Mucosa of descending colon (tissue), 3 donors: ENCODE measurements at regions not wholly inside any gene's neighbourhood (a gene's known extent, or its start where the extent isn't known, plus 50 kb on each side); places are given as distances from the start of the nearest gene placed in this dataset.

Source experiments
- ATAC-seq: fragments of 200-7000 bp; cut with Tn5 transposase; one replicate; pipeline ENCODE4 v1.9.1; 2020; ENCODE audit warnings: mild to moderate bottlenecking, moderate library complexity
- DNase-seq, 3 donors: peaks; one replicate each; pipeline ENCODE4 v3.0.0-alpha.2; 2020
- H3K36me3 ChIP-seq: fragments of 200-600 bp; one replicate; pipeline ENCODE4 v1.8.0; 2021; ENCODE audit warnings: low read depth, mild to moderate bottlenecking
- H3K4me1 ChIP-seq: fragments of 200-600 bp; one replicate; pipeline ENCODE4 v1.8.0; 2021; ENCODE audit warnings: low read depth, mild to moderate bottlenecking
- H3K4me3 ChIP-seq: fragments of 200-600 bp; one replicate; pipeline ENCODE4 v1.8.0; 2021; ENCODE audit warnings: mild to moderate bottlenecking
- H3K9me3 ChIP-seq: fragments of 200-600 bp; one replicate; pipeline ENCODE4 v1.8.0; 2021; ENCODE audit warnings: mild to moderate bottlenecking
- intact Hi-C, 2 donors: fragments of 100-400 bp; cut with DNase I in 1 of 2; cut with micrococcal nuclease in 1 of 2; formaldehyde crosslinking; loops; one replicate each; pipeline versions ENCODE4 v1.11.0 to v1.11.1; 2022; cut with DNase I, micrococcal nuclease
- TF ChIP-seq, protein P1 (sequence below): fragments of 200-600 bp; IDR thresholded peaks from one replicate; pipeline ENCODE4 v1.8.0; 2022; ENCODE audit warnings: antibody characterized with exemption, mild to moderate bottlenecking
- donor health status: DM: no; HTN: no; CAD: no; lungs with moderate emphysema.
- donor health status: DM: no; HTN: no; CAD: no.
- donor health status: DM: no; HTN: yes; CAD: no.

DNA sequence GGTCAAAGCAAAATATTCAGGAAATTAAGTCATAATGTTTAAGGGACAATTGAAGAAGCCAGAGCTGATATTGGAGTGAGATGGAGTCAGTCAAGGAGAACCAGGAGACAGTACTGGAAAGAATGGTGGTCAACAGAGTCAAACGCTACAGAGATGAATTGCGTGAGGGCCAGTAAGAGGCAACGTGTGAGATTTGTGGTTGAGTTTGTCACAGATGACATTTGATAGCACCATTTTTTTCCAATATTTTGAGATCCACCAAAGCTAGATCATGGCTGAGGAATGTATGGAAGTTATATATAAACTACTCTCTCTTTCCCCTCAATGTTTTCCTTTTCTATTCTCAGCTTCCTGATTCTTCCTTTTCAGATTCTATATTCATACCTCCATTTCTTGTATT, 375.1 kb upstream of the ROBO2 start:
- TF ChIP-seq, protein P1, sequence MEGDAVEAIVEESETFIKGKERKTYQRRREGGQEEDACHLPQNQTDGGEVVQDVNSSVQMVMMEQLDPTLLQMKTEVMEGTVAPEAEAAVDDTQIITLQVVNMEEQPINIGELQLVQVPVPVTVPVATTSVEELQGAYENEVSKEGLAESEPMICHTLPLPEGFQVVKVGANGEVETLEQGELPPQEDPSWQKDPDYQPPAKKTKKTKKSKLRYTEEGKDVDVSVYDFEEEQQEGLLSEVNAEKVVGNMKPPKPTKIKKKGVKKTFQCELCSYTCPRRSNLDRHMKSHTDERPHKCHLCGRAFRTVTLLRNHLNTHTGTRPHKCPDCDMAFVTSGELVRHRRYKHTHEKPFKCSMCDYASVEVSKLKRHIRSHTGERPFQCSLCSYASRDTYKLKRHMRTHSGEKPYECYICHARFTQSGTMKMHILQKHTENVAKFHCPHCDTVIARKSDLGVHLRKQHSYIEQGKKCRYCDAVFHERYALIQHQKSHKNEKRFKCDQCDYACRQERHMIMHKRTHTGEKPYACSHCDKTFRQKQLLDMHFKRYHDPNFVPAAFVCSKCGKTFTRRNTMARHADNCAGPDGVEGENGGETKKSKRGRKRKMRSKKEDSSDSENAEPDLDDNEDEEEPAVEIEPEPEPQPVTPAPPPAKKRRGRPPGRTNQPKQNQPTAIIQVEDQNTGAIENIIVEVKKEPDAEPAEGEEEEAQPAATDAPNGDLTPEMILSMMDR, result no peak
- intact Hi-C loops, result no loop called here
- Histone ChIP-seq H3K4me3 (no peak overlapping the region), H3K4me1 (no peaks in the 10 kb centered on the region), H3K36me3 (no peaks in the 10 kb centered on the region), H3K9me3 (no peaks in the 10 kb centered on the region)
- no peak for ATAC-seq
- no peak for DNase-seq

DNA sequence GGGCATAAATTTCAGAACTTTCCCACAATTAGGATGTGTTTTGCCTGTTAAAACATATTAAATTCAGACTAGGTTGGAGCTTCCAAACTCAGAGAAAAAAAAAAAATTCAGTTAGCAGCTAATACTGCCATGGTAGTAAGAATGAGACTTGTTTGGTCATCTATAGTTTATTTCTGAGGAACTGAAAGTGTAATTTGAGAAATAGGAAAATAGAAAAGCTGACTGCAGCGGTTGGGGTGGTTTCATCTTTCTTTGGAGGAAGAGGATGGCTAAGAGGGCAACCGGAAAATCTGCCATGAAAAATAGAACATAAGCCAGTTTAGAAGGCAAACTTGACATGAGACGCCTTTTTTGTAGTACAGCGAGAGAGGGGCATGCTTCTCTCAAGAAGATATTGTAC, 371.2 kb upstream of the ROBO2 start:
- H3K36me3 ChIP-seq, result no peaks in the 10 kb centered on the region
- ATAC-seq (no peak), DNase-seq (no peak)
- TF ChIP-seq, protein P1, result no peak
- intact Hi-C loops, result no loop called here
- no peak overlapping the region for H3K4me3 ChIP-seq
- H3K4me1 ChIP-seq, result no peaks in the 10 kb centered on the region
- no peaks in the 10 kb centered on the region for H3K9me3 ChIP-seq

DNA sequence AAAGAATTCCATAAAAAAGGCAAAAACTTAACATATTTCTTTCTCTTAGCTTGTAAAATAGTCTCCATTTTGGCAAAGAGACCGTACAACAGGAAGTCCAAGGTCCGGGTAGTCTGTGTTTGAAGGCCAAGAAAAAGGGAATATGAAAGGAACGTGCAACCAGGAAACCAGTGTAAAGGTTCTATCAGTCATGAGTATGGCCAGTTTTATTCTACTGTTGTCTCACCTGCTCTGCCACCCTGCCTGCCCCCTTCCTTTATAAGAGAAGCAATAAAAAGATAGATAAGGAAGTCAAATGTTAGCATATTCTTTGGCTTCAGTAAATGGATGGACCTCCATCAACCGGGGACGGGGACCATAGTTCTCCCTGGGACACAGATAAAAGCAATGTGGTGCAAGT, 370.6 kb upstream of the ROBO2 start:
- intact Hi-C loops, result no loop called here
- ATAC-seq (peak; percentile 98), DNase-seq (peak in 1 of 3 donors; percentile 42)
- Histone ChIP-seq H3K4me1 (no peaks in the 10 kb centered on the region), H3K4me3 (no peak overlapping the region), H3K9me3 (no peaks in the 10 kb centered on the region), H3K36me3 (no peaks in the 10 kb centered on the region)
- TF ChIP-seq, protein P1, result no peak

DNA sequence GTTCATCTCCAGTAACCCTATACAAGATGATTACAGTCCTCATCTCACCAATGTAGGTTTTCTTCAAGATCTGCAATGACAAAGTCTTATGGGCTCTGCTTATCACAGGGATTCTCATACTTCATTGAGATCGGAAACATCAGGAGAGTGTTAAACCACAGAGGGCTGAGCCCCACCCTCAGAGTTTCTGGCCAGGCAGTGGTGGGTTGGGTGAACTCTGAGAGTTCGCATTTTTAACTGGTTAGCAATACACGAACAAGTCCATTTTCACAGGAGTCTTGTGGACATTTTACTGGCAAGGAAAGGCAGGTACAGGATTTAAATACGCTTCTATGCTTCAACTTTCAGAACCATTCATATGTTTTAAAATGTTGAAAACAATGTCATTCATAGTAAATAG, 366.7 kb upstream of the ROBO2 start:
- H3K36me3 ChIP-seq, result no peaks in the 10 kb centered on the region
- TF ChIP-seq, protein P1, result no peak
- ATAC-seq (no peak), DNase-seq (no peak)
- intact Hi-C loops, result no loop called here
- H3K4me1 ChIP-seq, result no peaks in the 10 kb centered on the region
- no peak overlapping the region for H3K4me3 ChIP-seq
- no peaks in the 10 kb centered on the region for H3K9me3 ChIP-seq

DNA sequence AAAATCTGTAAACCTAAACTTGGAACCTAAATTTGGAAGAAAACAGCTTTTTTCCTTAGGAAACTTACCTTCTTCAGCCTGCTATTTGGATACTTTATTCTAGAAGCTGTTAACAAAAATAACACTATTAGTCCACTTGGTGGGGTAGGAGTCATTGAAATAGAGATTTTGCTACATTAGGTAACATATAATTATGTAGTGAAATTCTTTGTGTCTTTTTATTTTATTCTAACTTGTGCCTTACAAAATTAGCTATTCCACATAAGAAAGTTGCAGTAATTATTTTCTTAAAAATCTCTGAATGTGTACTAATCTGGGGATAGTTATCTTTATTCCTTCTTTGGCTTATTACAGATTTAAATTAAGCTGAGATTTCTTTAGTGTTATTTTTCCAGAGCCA, 360.4 kb upstream of the ROBO2 start:
- no peak overlapping the region for H3K4me3 ChIP-seq
- TF ChIP-seq, protein P1, result no peak
- DNase-seq, result no peak
- no peaks in the 10 kb centered on the region for H3K4me1 ChIP-seq
- intact Hi-C loops, result no loop called here
- H3K9me3 ChIP-seq, result no peaks in the 10 kb centered on the region
- H3K36me3 ChIP-seq, result no peaks in the 10 kb centered on the region
- ATAC-seq, result no peak

DNA sequence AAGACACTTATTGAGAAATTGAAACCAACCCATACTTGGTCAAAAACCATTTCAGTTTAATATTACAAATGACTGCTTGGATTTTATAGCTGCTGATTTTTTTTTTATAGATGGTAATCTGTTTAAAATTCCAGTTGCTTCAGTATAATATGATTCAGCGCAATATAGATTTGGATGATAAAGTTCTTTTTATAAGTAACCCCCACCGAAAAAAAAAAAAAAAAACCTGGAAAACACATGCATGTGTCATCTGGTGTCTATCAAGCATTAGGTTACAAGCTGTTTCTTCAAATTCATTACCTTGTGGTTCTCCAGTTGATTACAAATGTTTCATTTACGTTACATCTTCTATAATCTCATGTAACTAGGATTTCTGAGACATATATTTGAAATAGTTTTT, 356.6 kb upstream of the ROBO2 start:
- H3K4me1 ChIP-seq, result no peaks in the 10 kb centered on the region
- DNase-seq (no peak), ATAC-seq (no peak)
- no peak overlapping the region for H3K4me3 ChIP-seq
- H3K36me3 ChIP-seq, result no peaks in the 10 kb centered on the region
- H3K9me3 ChIP-seq, result no peaks in the 10 kb centered on the region
- intact Hi-C loops, result no loop called here
- TF ChIP-seq, protein P1, result no peak
